ENCODE measurements at regions not wholly inside any gene's neighbourhood (a gene's known extent, or its start where the extent isn't known, plus 50 kb on each side); places are given as distances from the start of the nearest gene placed in this dataset.
"Not testable (repeated sequence)": the region's sequence is repeated elsewhere in the genome, so short reads cannot be mapped to it uniquely, and the experiment has no call there.

- H3K27me3 ChIP-seq (ENCODE audit: low read length); H3K9me2 ChIP-seq (replicated peaks; ENCODE audit: insufficient read depth, low read length); H2AFZ ChIP-seq (ENCODE audit: low read length); H3K4me3 ChIP-seq (ENCODE audit: low read length); H4K20me1 ChIP-seq (ENCODE audit: insufficient read depth, low read depth, low read length); H3K9ac ChIP-seq (ENCODE audit: low read length); H3K79me2 ChIP-seq (ENCODE audit: low read length); H3K9me3 ChIP-seq (ENCODE audit: low read length); H3K4me2 ChIP-seq (ENCODE audit: low read depth, low read length, poor library complexity, severe bottlenecking); H3K4me1 ChIP-seq (ENCODE audit: low read length); H3K27ac ChIP-seq (ENCODE audit: low read length); H3K36me3 ChIP-seq (ENCODE audit: insufficient read depth, low read length); DNase-seq: not testable (repeated sequence)
Observed at GRCh38 chr4:49215082-49215479, 229.0 kb downstream of the CWH43 start.

- H4K20me1 ChIP-seq (ENCODE audit: insufficient read depth, low read depth, low read length); H2AFZ ChIP-seq (ENCODE audit: low read length); H3K9me3 ChIP-seq (ENCODE audit: low read length); H3K9ac ChIP-seq (ENCODE audit: low read length); H3K27ac ChIP-seq (ENCODE audit: low read length); H3K79me2 ChIP-seq (ENCODE audit: low read length); H3K4me1 ChIP-seq (ENCODE audit: low read length); H3K36me3 ChIP-seq (ENCODE audit: insufficient read depth, low read length); H3K27me3 ChIP-seq (ENCODE audit: low read length); H3K9me2 ChIP-seq (replicated peaks; ENCODE audit: insufficient read depth, low read length); H3K4me2 ChIP-seq (ENCODE audit: low read depth, low read length, poor library complexity, severe bottlenecking); H3K4me3 ChIP-seq (ENCODE audit: low read length); DNase-seq: not testable (repeated sequence)
Observed at GRCh38 chr4:49216606-49217005, 230.5 kb downstream of the CWH43 start.

GRCh38 chr4:49217492-49217891 is 231.4 kb downstream of the CWH43 start:
- no peaks in the 10 kb centered on the region for H4K20me1 ChIP-seq (ENCODE audit: insufficient read depth, low read depth, low read length)
- no peaks in the 10 kb centered on the region for H3K79me2 ChIP-seq (ENCODE audit: low read length)
- no peak overlapping the region for H2AFZ ChIP-seq (ENCODE audit: low read length)
- no peak for DNase-seq
- no peaks in the 10 kb centered on the region for H3K4me1 ChIP-seq (ENCODE audit: low read length)
- H3K27me3 ChIP-seq (ENCODE audit: low read length) = no peaks in the 10 kb centered on the region
- no peak overlapping the region for H3K4me3 ChIP-seq (ENCODE audit: low read length)
- H3K36me3 ChIP-seq (ENCODE audit: insufficient read depth, low read length) = no peaks in the 10 kb centered on the region
- H3K9me3 ChIP-seq (ENCODE audit: low read length) = peaks cover 7% of the 10 kb centered on the region; the same call in 1 of the 2 replicates
- no peak overlapping the region for H3K9ac ChIP-seq (ENCODE audit: low read length)
- H3K9me2 ChIP-seq (replicated peaks; ENCODE audit: insufficient read depth, low read length) = no peaks in the 10 kb centered on the region
- no peak overlapping the region for H3K4me2 ChIP-seq (ENCODE audit: low read depth, low read length, poor library complexity, severe bottlenecking)
- no peak overlapping the region for H3K27ac ChIP-seq (ENCODE audit: low read length)

GRCh38 chr4:49218094-49218493 is 232.0 kb downstream of the CWH43 start:
- H3K9me2 ChIP-seq (replicated peaks; ENCODE audit: insufficient read depth, low read length); H3K27me3 ChIP-seq (ENCODE audit: low read length); H3K27ac ChIP-seq (ENCODE audit: low read length); H3K4me2 ChIP-seq (ENCODE audit: low read depth, low read length, poor library complexity, severe bottlenecking); H4K20me1 ChIP-seq (ENCODE audit: insufficient read depth, low read depth, low read length); H2AFZ ChIP-seq (ENCODE audit: low read length); DNase-seq; H3K4me1 ChIP-seq (ENCODE audit: low read length); H3K9ac ChIP-seq (ENCODE audit: low read length); H3K36me3 ChIP-seq (ENCODE audit: insufficient read depth, low read length); H3K79me2 ChIP-seq (ENCODE audit: low read length); H3K4me3 ChIP-seq (ENCODE audit: low read length); H3K9me3 ChIP-seq (ENCODE audit: low read length): not testable (repeated sequence)

GRCh38 chr4:49218931-49219330 is 232.9 kb downstream of the CWH43 start:
- not testable (repeated sequence) for H3K9me3 ChIP-seq (ENCODE audit: low read length); H3K79me2 ChIP-seq (ENCODE audit: low read length); H3K27ac ChIP-seq (ENCODE audit: low read length); H3K4me3 ChIP-seq (ENCODE audit: low read length); H3K9me2 ChIP-seq (replicated peaks; ENCODE audit: insufficient read depth, low read length); DNase-seq; H4K20me1 ChIP-seq (ENCODE audit: insufficient read depth, low read depth, low read length); H3K4me2 ChIP-seq (ENCODE audit: low read depth, low read length, poor library complexity, severe bottlenecking); H3K36me3 ChIP-seq (ENCODE audit: insufficient read depth, low read length); H3K9ac ChIP-seq (ENCODE audit: low read length); H3K4me1 ChIP-seq (ENCODE audit: low read length); H2AFZ ChIP-seq (ENCODE audit: low read length); H3K27me3 ChIP-seq (ENCODE audit: low read length)

- H2AFZ ChIP-seq (ENCODE audit: low read length); DNase-seq; H3K9ac ChIP-seq (ENCODE audit: low read length); H3K4me1 ChIP-seq (ENCODE audit: low read length); H3K79me2 ChIP-seq (ENCODE audit: low read length); H3K36me3 ChIP-seq (ENCODE audit: insufficient read depth, low read length); H3K9me3 ChIP-seq (ENCODE audit: low read length); H4K20me1 ChIP-seq (ENCODE audit: insufficient read depth, low read depth, low read length); H3K4me2 ChIP-seq (ENCODE audit: low read depth, low read length, poor library complexity, severe bottlenecking); H3K27me3 ChIP-seq (ENCODE audit: low read length); H3K4me3 ChIP-seq (ENCODE audit: low read length); H3K9me2 ChIP-seq (replicated peaks; ENCODE audit: insufficient read depth, low read length); H3K27ac ChIP-seq (ENCODE audit: low read length): not testable (repeated sequence)
Observed at GRCh38 chr4:49219489-49220225, 233.6 kb downstream of the CWH43 start.

GRCh38 chr4:49221209-49221608 is 235.1 kb downstream of the CWH43 start:
- Histone ChIP-seq H3K4me2 (ENCODE audit: low read depth, low read length, poor library complexity, severe bottlenecking) (no peak overlapping the region), H4K20me1 (ENCODE audit: insufficient read depth, low read depth, low read length) (no peaks in the 10 kb centered on the region), H3K4me3 (ENCODE audit: low read length) (no peak overlapping the region), H3K27me3 (ENCODE audit: low read length) (no peaks in the 10 kb centered on the region), H2AFZ (ENCODE audit: low read length) (no peak overlapping the region), H3K9ac (ENCODE audit: low read length) (no peak overlapping the region), H3K4me1 (ENCODE audit: low read length) (no peaks in the 10 kb centered on the region), H3K9me2 (replicated peaks; ENCODE audit: insufficient read depth, low read length) (no peaks in the 10 kb centered on the region), H3K79me2 (ENCODE audit: low read length) (no peaks in the 10 kb centered on the region), H3K27ac (ENCODE audit: low read length) (no peak overlapping the region), H3K9me3 (ENCODE audit: low read length) (peaks cover 7% of the 10 kb centered on the region; the same call in 1 of the 2 replicates), H3K36me3 (ENCODE audit: insufficient read depth, low read length) (no peaks in the 10 kb centered on the region)
- DNase-seq = no peak

- not testable (repeated sequence) for H3K27ac ChIP-seq (ENCODE audit: low read length); H3K27me3 ChIP-seq (ENCODE audit: low read length); H4K20me1 ChIP-seq (ENCODE audit: insufficient read depth, low read depth, low read length); H3K4me3 ChIP-seq (ENCODE audit: low read length); H3K4me1 ChIP-seq (ENCODE audit: low read length); H3K79me2 ChIP-seq (ENCODE audit: low read length); H3K9me3 ChIP-seq (ENCODE audit: low read length); H3K9ac ChIP-seq (ENCODE audit: low read length); H3K9me2 ChIP-seq (replicated peaks; ENCODE audit: insufficient read depth, low read length); H3K4me2 ChIP-seq (ENCODE audit: low read depth, low read length, poor library complexity, severe bottlenecking); H3K36me3 ChIP-seq (ENCODE audit: insufficient read depth, low read length); H2AFZ ChIP-seq (ENCODE audit: low read length); DNase-seq
Observed at GRCh38 chr4:49222810-49223209, 236.7 kb downstream of the CWH43 start.
